HG02840 (cell line): ENCODE measurements at regions not wholly inside any gene's neighbourhood (a gene's known extent, or its start where the extent isn't known, plus 50 kb on each side); places are given as distances from the start of the nearest gene placed in this dataset.

Source experiments
- ATAC-seq: cut with Tn5 transposase; IDR thresholded peaks from one replicate; pipeline ENCODE4 v1.9.1; 2021; ENCODE audit warnings: mild to moderate bottlenecking, moderate library complexity, moderate number of reproducible peaks; ENCODE audit not compliant: unreplicated experiment, low FRiP score

DNA sequence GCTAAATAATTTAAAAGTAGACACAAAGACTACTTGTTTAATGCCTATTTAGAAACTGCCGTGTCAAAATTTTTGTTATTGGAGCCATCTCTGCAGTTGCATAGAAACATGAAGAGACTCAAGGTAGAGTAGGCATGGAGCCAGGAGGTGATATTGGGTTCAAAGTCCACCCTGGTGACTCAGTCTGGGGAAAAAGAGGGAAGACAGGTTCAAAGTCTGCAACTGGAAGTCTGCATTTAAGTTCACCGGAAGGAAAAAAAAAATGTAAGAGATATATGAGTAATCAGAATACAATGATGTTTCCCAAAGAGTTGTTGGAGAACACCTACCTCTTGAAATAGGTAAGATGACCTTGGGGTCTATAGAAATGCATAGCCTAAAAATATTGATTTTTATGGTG is 67.4 kb upstream of the QRFPR start:
- no peak for ATAC-seq

- ATAC-seq = no peak
These were observed 58.9 kb upstream of the QRFPR start for GRCh38 chr4:121439669-121440068.
